ENCODE measurements at regions not wholly inside any gene's neighbourhood (a gene's known extent, or its start where the extent isn't known, plus 50 kb on each side); places are given as distances from the start of the nearest gene placed in this dataset.
"Not testable (repeated sequence)": the region's sequence is repeated elsewhere in the genome, so short reads cannot be mapped to it uniquely, and the experiment has no call there.

DNA sequence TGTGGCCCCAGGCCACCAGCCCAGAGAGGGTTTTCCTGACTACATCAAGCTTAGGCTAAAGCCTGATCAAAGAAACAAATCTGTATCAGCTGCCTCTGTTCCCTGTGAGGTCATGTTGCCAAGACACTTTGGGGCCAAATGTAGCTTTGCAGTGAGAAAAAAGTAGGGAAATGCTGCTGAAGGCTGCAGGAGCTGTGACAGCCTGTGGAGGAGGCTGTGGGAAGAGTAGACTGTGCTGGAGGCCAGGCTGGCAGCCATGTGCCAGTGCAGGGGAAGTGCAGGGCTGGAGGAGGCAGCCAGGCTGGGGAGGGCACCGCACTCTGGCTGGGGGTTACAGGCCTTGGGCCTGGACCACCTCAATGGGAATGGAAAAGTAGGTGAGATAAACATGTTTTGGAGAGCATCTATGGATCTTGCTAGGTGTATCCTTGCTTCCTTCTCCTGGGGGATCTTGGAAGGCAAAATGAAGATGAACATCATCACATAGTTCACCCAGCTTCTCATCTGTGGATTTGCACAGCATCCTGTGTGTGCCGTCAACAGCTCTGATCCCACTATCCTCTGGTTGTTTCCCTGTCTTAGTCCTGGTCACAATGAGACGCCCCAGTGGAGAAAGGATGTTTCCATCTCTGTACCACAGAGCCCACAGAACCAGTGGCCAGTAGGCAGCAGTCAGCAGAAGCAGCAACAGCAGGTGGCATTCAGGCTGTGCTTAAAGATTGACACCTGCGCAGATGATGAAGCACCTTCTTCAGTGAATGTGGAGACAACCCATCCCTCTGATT lies 103.8 kb upstream of the COPS8 start:
- DNase-seq = no peak

DNA sequence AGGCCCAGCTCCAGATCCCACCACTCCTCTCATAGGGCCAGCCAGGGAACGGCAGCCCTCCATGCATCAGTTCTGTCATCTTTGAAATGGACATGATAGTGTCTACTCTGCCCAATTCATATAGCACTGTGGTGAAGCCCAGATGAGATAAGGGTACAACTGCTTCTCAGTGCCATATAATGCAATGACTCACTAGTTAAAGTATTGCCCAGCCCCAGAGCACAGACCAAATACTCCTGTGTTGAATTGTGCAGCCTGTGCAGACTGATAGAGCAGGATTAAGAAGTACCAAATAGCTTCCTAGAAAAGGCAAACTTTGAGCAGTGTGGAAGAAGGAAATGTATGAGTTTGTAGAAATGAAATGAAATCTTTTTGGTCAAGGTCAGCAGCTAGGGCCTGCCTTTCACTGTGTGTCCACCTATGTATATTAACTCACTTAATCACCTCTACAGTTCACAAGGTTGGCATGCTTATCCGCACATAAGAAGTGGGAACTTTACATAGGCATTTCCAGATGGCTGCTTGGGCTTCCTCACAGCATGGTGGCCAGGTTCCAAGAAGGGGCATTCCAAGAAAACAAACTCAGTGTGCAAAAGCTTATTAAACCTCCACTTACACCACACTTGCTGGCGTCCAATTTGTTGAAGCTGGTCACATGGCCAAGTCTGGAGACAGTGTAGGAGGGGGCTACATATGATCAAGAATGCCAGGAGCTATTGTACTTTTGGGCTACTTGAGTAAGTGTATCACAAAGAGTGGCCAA lies 102.8 kb upstream of the COPS8 start:
- no peak for DNase-seq

DNA sequence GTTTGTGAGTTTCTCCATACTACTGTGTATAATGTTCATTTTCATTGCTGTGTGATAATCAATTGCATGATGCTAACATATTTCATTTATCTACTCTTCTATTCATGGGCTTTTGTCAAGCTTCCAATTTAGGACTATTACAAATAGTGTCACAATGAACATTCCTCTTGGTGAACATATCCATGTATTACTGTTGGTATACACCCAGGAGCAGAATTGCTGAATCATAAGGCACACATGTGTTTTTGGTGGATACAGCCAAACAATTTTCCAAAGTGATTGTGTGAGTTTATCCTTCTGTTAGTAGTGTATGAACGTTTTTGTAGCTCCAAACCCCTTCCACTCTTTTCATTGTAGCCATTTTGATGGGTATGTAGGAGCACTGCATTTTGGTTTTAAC lies 101.6 kb upstream of the COPS8 start:
- DNase-seq = no peak

DNA sequence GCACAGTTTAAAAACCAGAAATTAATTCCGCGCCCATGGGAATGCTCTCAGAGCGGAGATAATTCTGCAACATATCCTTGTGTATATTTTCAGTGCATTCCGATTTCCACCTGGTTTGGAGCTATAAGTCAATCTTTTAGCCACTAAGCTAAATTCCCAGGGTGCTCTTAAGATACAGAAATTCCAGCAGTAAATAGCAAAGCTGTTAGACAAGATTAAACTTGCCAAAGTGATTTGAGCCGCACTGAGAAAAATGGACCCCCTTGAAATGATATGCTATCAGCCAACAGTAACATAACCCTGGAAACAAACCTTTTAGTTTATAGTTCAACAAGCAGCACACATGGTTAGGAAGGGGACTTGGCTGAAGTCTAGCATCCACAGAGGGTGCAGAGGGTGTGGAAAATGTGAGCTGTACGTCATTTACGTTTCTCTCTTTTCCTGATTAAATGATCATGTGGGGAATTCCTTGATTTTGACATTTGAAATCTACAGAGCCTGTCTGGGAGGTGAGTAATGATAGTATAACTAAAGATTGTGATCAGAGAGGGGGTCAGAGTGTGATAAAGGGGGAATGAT lies 99.8 kb upstream of the COPS8 start:
- no peak for DNase-seq

DNA sequence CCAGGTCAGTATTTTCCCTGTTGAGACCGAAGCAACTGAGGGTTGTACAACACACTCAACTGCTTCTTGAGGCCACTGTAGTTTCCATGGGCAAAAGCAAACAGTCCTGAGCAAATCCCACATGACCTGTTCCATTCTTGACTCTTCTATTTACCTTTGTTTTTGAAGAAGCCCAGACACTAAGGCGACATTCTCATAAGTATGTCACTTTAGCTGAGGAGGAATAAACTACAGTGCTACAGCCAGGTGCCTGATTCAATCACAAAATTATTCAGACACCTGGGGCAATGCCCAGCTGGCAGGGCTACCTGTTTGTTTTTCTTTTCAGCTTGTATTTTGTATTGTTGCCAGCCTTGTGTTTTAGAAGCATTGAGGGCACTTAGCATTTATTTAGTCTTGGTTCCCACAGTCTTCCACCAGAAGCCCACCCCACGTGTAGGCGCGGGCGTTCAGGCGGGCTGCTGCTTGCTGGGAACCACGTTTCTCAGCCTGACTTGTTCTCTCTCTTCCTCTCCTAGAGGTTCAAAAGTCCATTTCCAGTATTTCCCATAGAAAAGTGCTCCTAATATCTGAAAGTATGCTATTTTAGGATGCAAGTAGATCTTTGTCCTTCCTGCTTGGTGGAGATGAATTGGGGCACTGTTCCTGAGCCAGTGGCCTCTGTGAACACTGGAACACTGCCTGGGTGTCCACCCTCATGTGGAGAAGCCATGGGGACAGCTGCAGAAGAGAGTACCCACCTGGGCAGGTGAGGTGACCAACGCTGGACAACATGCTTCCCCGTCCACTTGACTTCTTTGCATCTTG lies 99.0 kb upstream of the COPS8 start:
- no peak for DNase-seq

DNA sequence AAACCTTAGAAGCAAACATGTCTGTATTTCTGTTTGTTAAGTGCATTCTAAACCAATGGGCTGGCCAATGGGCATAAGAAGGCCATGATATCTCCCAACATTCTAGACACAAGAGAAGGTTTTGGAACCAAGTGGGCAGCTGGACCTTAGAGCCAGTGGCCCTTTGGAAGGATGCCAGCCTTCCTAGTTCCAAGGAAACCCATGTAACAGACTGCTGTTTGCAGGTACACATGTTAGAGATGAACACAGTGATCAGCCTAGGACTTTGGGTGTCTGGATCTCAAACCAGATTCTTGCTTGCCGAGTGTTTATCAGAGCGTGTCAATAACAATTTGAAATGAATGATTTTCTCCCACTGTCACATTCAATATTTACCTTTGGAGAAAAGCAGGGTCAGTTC lies 97.5 kb upstream of the COPS8 start:
- no peak for DNase-seq

DNA sequence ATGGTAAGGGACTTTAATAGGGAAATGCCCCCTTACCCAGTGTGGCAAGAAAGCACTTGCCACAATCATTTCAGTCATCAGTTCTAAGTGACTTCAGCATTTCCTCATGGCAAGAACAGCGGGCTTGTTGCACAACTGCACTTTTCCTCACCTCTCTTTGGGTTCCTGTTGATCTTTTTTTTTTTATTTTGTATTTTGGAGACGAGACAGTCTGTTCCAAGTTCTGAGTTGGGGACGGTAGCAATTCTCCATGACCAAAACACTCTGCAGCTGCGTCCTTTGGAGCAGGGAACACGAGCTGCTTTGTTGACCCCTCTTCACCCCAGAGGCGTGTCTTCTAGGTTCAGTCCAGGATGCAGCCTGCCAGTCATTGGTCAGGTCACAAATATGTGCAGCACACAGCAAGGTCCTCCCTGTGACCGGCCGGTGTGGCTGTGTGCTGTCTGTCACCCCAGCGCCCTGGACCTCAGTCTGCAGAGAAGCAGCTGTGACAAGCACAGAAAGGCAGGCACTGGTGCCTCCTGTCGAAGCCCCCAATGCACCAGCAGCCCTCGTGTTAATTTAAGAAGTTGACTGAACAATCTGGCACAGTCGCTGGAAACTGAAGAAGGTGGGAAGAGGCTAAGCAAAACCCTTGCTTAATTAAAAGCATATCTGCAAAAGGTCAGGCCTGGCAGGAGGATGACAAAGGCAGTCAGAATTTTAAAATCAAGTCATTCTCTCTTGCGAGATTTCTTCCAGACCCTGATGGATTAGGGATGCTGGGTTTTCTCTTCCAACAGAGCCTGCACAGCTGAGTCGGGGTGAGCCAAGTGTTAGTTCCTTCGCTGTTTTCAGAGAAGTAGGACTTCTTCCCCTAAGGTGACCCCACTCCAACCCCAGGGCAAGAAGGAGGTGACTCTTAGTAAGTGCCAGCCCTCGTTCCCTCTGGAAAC lies 96.7 kb upstream of the COPS8 start:
- no peak for DNase-seq

DNA sequence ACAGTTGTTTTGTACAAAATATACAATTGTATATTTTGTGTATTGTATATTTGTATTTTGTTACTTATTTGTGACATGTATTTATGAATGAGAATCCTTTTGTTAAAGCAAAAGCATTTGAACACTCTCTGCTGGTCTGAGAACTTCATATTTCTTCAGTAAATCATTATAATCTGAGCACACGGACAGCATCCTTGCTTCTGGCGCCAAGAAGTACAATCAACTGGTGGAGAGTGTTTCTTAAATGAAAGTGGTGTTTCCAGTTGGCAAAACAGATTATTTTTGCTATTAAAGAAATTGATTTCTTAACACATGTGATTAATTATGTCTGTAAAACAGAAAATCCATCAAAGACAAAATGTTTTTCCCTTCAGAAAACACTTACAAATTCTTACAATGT lies 95.1 kb upstream of the COPS8 start:
- DNase-seq = no peak

DNA sequence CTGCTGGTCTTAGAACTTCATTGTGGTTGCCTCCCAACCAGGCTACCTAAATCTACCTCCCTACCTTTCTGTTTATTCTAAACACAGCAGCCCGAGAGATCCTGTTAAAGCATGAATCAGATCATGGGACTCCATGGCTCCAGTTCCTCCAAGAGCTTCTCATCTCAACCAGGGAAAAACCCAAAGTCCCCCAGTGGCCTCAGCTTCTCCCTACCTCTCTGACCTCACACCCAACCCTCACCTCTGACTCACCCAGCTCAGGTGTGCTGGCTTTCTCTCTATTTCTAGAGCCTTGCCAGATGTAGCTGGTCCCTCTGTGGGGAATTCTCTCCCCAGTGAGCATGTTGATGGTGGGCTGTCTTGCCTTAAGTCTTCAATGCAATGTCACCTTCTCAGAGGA lies 93.8 kb upstream of the COPS8 start:
- no peak for DNase-seq

DNA sequence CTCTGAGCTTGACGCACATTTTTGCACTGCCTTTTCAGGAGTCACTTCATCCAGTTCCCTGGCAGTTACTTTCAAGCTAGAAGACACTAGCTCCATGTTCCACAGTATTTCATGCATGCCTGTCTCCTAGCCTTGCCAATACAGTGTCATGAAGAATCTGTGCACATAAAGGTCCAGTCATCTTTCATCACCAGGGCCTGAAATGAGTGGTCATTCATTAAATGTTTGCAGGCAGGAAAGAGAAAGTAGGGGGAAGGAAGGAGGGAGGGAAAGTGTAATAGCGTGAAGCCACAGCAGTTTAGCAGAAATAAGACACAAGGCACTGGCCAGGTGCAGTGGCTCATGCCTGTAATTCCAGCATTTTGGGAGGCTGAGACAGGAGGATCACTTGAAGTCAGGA lies 92.4 kb upstream of the COPS8 start:
- DNase-seq = no peak

DNA sequence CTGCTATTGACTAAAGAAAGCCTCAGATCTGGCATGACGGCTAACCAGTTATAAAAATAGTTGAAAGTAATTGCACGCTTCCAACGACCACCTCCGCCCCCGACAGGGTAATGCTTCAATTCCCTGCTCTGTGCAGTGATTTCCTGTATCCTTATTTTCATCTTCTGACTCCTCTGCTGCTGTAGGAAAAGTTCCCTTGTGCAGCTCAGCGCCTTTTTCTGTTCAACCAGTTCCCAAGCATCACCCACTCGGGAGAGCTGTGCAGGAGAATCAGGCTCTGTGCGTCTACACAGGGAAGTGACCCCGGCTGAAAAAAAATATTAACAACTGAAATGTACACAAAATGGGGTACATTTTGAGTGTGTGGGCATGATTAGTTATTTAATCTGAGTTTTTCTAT lies 91.3 kb upstream of the COPS8 start:
- DNase-seq = no peak

DNA sequence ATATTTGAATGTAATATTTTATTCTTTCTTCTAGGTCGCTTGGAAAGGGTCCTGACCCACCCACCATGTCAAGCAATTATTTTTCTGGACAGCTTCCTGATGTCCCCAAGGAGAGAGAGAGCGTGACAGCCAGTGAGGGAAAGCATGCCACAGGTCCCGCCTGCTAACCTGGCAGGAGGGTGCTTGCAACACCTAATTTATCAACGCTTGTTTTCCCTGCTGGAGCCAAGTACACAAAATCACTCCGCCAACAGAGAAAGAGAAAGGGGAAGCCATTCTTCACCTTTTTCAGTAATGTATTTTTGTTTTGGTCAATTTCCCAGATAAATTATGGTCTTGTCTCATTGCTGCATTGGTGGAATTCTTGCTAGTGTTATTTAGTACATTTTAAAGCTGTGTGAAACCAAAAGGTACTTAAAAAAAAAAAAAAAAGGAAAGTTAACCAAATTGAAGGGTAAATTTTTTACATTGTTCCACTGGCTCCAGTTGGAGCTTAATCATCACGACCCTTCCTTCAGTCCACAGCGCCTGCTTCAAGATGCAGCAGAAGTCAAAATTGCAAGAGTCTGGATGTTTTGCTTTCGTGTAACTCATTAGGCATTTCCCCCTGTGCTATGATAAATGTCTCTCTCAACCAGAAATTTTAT lies 88.5 kb upstream of the COPS8 start:
- no peak for DNase-seq

DNA sequence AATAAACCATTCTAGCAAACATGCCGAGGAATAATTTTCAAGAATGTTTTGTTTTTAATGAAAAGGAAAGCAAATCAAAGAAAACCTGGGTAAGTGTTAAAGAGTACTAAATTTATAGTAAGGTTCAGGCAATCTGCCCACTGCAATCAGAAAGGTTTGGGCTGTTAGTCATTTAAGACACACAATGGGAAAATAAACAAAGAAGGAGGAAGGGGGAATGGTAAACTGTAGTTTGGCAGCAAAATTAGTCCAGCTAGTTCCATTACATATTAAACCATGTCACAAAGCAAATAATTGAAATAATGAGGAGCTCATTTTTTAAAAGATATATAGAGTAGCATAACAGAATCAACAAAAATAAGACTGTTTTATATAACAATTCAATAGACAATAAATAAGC lies 87.5 kb upstream of the COPS8 start:
- DNase-seq = no peak

DNA sequence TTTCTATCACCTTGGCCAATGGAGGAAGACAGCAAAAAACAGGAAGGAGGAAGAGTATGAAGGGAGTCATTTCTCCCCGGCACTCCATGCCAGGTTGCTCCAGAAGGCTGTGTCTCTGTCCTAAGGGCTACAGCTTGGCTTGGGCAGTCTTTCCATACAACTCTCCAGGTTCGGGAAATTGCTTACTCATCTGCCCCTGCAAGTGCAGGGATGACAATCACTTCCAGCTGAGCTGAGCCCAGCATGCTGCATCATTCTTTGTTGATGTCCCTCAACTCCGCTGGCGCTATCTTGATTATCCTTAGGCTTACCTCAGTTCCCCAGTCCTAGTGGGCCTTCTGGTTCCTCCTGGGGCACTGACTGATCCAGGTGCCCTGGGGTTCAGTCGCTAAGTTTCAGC lies 86.9 kb upstream of the COPS8 start:
- DNase-seq = no peak

DNA sequence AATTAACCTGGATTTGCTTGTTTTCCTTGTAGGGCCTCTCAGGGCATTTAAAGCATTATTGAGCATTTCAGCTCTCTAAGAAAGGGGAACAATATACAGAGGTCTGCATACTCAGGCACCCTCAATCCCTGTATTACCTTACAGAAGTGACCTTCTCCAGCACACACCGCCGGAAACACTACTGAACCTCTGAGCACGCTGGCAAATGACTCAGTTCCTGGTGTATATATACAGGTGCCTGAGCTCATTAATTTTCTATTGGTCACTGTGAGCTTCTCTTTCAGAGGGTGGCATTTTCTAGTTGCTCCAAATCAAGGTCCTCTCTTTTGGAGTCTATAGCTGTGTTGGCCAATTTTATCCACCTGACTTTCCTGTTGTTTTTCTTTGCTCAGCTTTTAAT lies 85.2 kb upstream of the COPS8 start:
- no peak for DNase-seq

DNA sequence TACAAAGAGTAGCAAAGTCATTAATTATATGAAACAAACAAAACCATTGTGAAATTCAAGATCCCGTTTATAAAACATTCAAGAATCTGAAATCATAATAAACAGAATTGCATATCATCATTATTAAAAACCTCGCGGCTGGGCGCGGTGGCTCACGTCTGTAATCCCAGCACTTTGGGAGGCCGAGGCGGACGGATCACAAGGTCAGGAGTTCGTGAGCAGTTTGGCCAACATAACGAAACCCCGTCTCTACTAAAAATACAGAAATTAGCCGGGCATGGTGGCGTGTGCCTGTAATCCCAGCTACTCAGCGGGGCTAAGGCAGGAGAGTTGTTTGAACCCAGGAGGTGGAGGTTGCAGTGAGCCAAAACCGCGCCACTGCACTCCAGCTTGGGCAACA lies 80.3 kb upstream of the COPS8 start:
- not testable (repeated sequence) for DNase-seq

DNA sequence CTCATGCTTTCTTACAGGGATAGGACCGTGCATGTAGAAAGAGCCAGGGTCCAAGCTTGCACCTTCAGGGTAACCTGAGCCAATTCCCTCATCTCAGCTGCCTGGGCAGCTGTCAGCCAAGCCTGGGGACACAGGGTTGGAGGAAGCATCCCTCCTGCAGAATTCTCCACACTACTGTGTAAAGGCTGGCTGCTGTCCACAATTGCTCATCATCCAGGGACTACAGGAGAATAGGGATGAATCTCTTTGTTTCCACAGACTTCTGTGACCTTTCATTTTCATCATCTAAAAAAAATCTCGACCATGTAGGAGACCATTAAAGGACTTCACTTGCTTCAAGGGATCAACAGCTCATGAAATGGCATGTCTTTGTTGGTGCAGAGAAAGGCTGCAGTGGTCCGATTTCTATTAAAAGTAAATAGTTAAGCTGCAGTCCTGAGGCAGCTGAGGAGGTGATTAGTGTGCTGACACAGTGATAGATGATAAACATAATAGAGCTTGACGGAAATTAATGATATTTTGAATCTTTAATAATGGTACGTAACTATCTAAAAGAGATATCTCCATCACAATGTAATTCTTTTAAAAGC lies 74.4 kb upstream of the COPS8 start:
- DNase-seq = no peak

DNA sequence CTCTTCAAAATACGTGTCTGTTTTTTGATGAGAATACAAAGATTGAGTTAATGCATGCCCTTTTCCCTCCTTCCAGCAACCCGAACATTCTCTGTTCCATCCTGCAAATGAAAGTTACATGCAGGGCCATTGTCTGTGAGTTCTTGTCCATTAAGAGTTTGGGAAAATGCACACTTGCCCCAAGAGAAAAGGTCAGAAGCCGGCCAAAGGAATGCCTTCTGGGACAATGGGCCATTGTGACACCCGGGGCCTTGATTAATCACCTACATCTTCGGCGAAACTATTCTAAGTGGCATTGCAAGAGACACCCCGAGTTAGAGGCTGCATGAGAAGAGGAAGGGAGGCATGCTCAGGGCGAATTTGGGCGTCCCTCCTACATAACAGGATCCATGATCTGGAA lies 73.7 kb upstream of the COPS8 start:
- no peak for DNase-seq

DNA sequence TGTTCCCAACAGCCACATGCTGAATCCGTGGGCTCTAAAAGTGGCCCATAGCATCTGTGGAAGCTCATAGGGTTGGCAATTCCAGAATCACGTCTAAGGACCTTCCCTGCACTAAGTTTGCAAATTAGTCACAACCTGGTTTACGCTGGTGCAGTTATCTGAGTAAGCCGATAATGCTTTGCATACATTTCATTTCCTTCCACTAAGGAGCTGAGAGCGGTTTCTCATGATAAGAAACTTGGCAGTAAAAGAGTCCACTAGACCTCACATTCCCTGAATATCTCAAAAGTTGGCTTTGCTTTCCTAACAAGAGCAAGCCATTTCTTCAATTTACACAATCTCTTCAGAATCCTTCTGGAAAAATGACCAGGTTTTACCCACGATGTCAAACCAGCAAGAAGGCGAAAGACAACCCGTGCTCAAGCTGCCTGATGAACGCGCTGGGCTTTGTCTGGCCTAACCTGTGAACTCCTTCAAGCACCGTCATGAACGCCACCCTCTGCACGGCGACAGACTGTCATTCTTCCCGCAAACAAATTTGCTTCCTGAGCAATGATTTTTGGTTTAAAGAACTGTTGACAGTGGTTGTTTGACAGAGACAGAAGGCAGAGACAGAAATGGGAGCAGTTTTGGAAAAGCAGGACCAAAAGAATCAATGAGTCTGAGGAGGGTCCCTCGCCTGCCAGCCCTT lies 73.0 kb upstream of the COPS8 start:
- DNase-seq = no peak

DNA sequence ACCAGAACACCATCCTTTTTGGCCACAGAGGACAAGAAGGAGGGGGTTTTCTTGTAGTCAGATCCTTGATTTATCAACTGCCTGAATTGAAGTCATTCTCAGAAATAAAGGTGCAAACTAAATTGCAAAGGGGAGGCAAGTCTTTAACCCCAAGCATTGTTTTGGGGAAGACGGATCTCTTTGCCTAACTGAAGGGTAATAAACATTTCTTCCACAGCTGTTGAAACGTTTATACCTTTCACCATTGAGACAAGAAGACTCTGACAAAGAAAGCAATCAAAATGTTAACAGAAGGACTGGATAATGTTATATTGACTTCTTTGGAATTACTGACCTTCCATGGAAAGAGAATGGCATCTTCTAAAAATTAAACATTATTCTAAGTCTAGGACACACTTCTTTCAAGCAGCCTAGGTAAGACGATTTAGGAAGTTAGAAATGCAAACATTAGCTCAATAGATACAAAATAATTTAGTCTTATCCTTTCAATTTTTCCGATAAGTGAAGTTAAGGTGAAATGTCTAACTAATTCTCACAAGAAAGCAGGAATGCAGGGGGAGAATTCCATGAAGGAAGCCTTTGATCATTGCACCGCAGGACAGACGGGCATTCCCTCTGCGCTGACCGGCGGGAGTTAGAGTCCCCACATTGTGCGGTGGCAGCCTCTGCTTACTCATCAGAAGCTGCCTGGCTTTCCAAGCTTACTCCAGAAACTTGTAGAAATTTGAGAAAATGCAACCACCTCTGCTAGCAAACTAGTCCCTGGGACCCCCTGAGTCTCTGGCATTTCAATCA lies 69.4 kb upstream of the COPS8 start:
- DNase-seq = no peak

All from amniotic stem cell (primary cell).